ENCODE measurements at regions not wholly inside any gene's neighbourhood (a gene's known extent, or its start where the extent isn't known, plus 50 kb on each side); places are given as distances from the start of the nearest gene placed in this dataset.

GRCh38 chr11:33953289-33953688 is 61.4 kb upstream of the LMO2 start:
- H3K9me3 Mint-ChIP-seq (ENCODE audit: unreplicated experiment) = no peaks in the 10 kb centered on the region
- no peaks in the 10 kb centered on the region for H3K9me3 ChIP-seq
- no peaks in the 10 kb centered on the region for H3K4me1 Mint-ChIP-seq (ENCODE audit: low read depth, unreplicated experiment)
- ChIA-PET CTCF (no interaction called here), POLR2A (no interaction called here)
- no peaks in the 10 kb centered on the region; the same call in 1 of the 2 replicates for H3K27me3 ChIP-seq (replicated peaks; ENCODE audit: control insufficient read depth, insufficient read depth, low read length)
- no peaks in the 10 kb centered on the region for H3K36me3 ChIP-seq (ENCODE audit: control insufficient read depth, insufficient read depth, low read length)
- TF ChIP-seq CTCF (IDR thresholded peaks at IDR 0.05; ENCODE audit: insufficient read depth in 1 of 2, low read depth in 1 of 2, low read length in 1 of 2, severe bottlenecking in 1 of 2, unreplicated experiment in 1 of 2) = no peak
- H3K36me3 Mint-ChIP-seq (ENCODE audit: insufficient read depth, unreplicated experiment) = no peaks in the 10 kb centered on the region
- H3K4me3 ChIP-seq (ENCODE audit: low read depth, low read length) = no peak overlapping the region
- peaks cover 16% of the 10 kb centered on the region for H3K27me3 Mint-ChIP-seq (ENCODE audit: insufficient read depth, unreplicated experiment)
- no peaks in the 10 kb centered on the region for H3K4me1 ChIP-seq
- DNase-seq = no peak
- no peak overlapping the region for H3K27ac Mint-ChIP-seq (ENCODE audit: unreplicated experiment)
- no TSS peak for BruUV-seq (replicated peaks)
- no peak overlapping the region for H3K4me3 Mint-ChIP-seq (ENCODE audit: unreplicated experiment)
- intact Hi-C loops (cut with micrococcal nuclease; ENCODE audit: unreplicated experiment) = no loop called here

GRCh38 chr11:33952805-33953204 is 60.9 kb upstream of the LMO2 start:
- Mint-ChIP-seq H3K9me3 (ENCODE audit: unreplicated experiment) (no peaks in the 10 kb centered on the region), H3K27me3 (ENCODE audit: insufficient read depth, unreplicated experiment) (peaks cover 16% of the 10 kb centered on the region), H3K27ac (ENCODE audit: unreplicated experiment) (no peak overlapping the region), H3K4me1 (ENCODE audit: low read depth, unreplicated experiment) (no peaks in the 10 kb centered on the region), H3K4me3 (ENCODE audit: unreplicated experiment) (no peak overlapping the region), H3K36me3 (ENCODE audit: insufficient read depth, unreplicated experiment) (no peaks in the 10 kb centered on the region)
- Histone ChIP-seq H3K4me1 (no peaks in the 10 kb centered on the region), H3K27me3 (replicated peaks; ENCODE audit: control insufficient read depth, insufficient read depth, low read length) (no peaks in the 10 kb centered on the region; the same call in 1 of the 2 replicates), H3K9me3 (no peaks in the 10 kb centered on the region), H3K4me3 (ENCODE audit: low read depth, low read length) (no peak overlapping the region), H3K36me3 (ENCODE audit: control insufficient read depth, insufficient read depth, low read length) (no peaks in the 10 kb centered on the region)
- ChIA-PET POLR2A (no interaction called here), CTCF (no interaction called here)
- DNase-seq = no peak
- BruUV-seq (replicated peaks) = no TSS peak
- TF ChIP-seq CTCF (IDR thresholded peaks at IDR 0.05; ENCODE audit: insufficient read depth in 1 of 2, low read depth in 1 of 2, low read length in 1 of 2, severe bottlenecking in 1 of 2, unreplicated experiment in 1 of 2) = no peak
- intact Hi-C loops (cut with micrococcal nuclease; ENCODE audit: unreplicated experiment) = no loop called here

GRCh38 chr11:33949252-33949913 is 57.5 kb upstream of the LMO2 start:
- CTCF ChIA-PET = no interaction called here
- H3K4me3 Mint-ChIP-seq (ENCODE audit: unreplicated experiment) = no peak overlapping the region
- BruUV-seq (replicated peaks) = no TSS peak
- no peak for TF ChIP-seq CTCF (IDR thresholded peaks at IDR 0.05; ENCODE audit: insufficient read depth in 1 of 2, low read depth in 1 of 2, low read length in 1 of 2, severe bottlenecking in 1 of 2, unreplicated experiment in 1 of 2)
- DNase-seq = no peak
- H3K36me3 ChIP-seq (ENCODE audit: control insufficient read depth, insufficient read depth, low read length) = no peaks in the 10 kb centered on the region
- no peaks in the 10 kb centered on the region for H3K36me3 Mint-ChIP-seq (ENCODE audit: insufficient read depth, unreplicated experiment)
- H3K4me1 Mint-ChIP-seq (ENCODE audit: low read depth, unreplicated experiment) = no peaks in the 10 kb centered on the region
- H3K4me1 ChIP-seq = no peaks in the 10 kb centered on the region
- no peaks in the 10 kb centered on the region; the same call in 1 of the 2 replicates for H3K27me3 ChIP-seq (replicated peaks; ENCODE audit: control insufficient read depth, insufficient read depth, low read length)
- H3K9me3 Mint-ChIP-seq (ENCODE audit: unreplicated experiment) = no peaks in the 10 kb centered on the region
- H3K4me3 ChIP-seq (ENCODE audit: low read depth, low read length) = no peak overlapping the region
- intact Hi-C loops (cut with micrococcal nuclease; ENCODE audit: unreplicated experiment) = no loop called here
- POLR2A ChIA-PET = no interaction called here
- H3K27ac Mint-ChIP-seq (ENCODE audit: unreplicated experiment) = no peak overlapping the region
- H3K27me3 Mint-ChIP-seq (ENCODE audit: insufficient read depth, unreplicated experiment) = peaks cover 8% of the 10 kb centered on the region
- no peaks in the 10 kb centered on the region for H3K9me3 ChIP-seq
